ENCODE measurements at regions not wholly inside any gene's neighbourhood (a gene's known extent, or its start where the extent isn't known, plus 50 kb on each side); places are given as distances from the start of the nearest gene placed in this dataset.
A peak's percentile ranks its signal among the peaks of the same experiment; 100 is the strongest.

DNA sequence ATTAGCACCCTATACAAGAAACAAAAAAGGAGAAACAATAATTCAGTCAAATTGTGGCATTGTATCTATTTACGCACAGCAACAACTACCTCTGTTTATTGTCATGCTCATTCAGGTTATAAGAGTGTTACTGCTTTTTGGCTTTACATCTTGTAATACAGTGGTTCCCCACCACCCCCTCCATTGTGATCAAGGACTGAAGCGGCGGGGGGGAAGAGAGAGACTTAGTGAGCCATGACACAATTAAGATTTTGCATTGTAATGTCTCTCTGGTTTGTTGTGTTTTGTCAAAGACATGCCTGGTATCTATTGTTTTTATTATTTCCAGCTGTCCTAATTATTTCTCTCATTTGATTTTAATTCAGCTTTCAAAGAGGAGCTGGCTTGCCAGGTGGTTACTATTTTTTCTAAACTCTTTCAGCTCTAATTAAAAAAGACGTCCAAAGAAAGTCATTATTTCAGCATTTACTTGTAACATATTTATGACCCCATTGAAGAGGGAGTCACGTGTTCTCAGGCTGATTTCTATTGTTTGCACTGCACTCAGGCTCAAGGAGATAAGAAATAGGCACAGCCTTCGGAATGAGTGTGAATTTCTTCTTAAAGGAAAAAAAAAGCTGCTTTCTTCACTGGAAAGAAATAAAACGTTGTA lies 234.4 kb upstream of the TBL1XR1 start:
- no peak for DNase-seq (ENCODE audit: low spot score)

DNA sequence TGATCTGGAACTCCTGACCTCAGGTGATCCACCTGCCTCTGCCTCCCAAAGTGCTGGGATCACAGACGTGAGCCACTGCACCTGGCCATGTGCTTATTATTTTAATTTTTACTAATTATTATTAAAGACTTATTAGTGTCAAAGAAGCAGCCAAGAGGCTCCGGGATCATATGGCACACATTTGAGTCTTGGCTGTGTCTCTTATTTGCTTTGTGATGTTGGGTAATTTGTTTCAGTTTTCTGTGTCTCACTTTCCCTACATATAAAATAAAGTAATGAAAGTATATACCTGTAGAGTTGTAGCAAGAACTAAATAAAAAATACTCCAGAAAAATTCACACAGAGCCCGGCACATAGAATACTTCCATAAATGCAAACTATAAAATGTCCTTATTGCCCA lies 238.0 kb upstream of the TBL1XR1 start:
- no peak for DNase-seq (ENCODE audit: low spot score)

DNA sequence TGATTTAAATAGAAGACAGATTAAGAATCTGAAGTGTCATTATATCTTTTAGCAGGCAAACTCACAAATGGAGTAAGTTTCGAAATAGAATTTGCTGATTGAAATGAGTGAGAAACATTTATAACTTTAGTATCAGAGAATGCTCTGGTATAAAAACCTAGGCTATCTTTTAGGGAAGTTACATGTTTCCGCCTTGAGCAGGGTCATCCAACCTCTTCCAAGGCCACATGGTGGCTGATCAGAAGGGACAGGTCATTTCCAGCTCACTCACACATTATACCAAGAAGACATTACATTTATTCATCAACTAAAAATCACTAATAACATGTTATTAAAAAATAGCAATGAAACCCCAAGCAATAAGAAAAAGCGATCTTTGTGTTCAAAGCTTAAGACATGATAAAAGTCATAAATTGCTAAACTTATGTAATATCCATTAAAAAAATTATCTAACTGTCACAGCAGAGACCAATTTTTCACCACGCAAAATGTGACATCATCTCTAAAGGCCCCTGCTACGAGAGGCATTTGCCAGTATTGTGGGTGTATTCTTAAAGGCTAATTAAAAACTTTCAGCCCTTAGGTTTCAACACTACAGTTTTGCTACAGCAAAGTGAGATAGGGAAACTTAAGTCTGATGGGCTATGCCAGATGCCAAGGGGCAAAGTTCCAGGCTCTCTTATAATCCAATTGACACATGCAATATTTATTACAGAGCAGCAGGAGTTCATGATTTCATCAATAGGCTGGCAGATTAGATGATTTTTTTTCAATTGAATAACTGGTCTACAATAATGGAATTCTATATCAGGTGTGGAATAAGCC lies 240.4 kb upstream of the TBL1XR1 start:
- DNase-seq (ENCODE audit: low spot score) = no peak

DNA sequence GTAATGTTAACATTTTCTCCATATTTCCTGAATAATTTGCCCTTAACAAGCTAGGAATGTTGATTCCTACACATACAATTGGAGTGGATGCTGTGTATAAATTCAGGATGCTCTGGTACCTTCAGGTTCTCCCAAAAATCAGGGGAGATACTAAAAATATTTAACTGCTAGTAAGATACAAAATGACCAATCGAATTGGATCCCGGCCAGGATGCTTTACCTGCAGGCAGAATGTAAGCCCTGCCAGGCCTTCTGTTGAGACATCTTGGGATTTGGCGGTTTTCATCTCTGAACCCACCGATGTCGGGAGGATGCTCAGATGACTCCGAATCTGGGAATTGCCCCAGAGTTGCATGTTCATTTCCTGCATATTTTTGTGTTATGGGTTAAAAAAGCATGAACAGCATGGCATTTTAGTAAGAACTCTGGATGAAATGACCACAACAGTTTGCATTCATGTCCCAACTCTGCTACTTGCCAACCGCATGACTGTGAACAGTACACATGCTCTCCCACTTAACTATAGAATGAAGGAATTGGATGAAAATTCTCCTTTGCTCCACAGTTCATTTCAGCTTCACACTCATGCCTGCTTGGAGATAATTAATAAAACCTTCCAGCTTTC lies 241.4 kb upstream of the TBL1XR1 start:
- DNase-seq (ENCODE audit: low spot score) = no peak

DNA sequence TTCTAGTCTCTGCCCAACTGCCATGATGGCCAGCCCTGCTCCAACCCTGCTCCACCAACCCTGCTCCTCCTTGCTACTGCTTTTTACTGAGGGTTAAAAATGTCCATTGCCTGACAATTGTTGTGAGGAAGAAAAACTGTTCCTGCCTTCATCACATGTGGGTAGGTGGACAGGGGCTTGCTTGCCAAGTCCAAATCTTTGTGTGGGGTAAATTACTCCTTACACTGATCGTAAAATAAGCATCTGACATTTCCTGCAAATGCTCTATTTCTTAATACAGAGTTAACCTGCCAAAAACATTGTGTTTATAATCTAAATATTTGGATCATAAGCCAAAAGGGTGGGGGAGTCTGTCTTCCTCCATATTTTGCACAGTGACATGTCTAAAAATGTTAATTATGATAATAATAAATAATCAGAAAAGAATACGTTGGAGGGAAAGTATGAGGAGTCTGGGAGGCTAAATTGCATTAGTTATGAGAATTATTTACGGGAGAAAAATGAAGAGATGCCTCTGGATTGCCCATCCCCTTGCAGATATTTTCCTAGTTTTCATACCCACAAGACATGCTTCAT lies 242.5 kb upstream of the TBL1XR1 start:
- no peak for DNase-seq (ENCODE audit: low spot score)

DNA sequence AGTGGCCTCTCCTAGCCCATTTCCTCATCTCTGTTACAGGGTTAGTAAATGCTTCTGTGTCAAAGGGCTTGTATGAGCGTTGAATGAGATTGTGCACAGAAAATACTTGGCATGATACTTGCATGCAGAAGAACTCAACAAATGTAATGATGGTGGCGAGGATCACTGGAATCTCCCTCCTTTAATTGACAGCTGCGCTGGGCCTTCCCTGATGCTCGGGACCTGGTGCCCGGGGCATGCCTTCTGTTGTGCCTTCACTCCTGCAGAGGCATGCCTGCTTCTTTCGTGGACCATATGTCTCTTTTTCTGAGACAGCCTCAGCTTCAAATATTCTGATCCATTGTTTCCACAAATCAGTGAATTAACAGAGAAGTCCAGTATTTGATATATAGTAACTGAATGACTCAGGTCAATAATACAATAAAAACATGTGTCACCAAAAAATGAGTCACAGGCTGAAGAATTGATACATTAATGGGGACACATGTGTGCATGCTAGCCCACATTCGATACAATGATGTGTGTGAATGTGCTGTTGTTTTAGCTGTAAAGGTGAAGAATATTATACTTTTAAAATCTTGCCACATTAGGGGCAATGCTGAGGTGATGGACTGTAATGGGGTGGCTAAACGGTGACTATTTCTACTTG lies 243.3 kb upstream of the TBL1XR1 start:
- DNase-seq (ENCODE audit: low spot score) = no peak

DNA sequence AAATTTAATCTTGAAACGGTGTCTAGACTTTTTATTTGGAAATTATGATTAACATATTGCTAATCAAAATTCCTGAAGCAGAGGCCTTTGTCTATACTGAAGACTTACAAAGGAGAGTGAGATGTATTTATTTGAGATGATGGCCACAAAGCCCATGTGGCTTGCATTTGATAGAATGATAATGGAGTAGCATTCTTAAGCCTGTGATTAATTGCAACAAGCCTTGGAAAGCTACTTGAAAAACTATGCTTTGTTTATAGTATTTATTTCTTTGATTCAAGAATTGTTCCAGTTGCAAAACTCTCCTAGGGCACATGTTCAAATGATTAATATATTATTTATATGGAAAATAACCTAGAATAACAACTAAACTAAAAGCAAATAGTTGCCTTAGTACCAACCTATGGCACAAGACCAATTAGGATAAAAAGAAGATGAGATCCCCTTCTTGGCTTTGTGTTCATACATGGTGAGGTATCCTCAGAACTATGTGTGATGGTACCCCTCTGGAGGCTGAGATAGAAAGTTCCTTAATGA lies 244.1 kb upstream of the TBL1XR1 start:
- DNase-seq (ENCODE audit: low spot score) = no peak

DNA sequence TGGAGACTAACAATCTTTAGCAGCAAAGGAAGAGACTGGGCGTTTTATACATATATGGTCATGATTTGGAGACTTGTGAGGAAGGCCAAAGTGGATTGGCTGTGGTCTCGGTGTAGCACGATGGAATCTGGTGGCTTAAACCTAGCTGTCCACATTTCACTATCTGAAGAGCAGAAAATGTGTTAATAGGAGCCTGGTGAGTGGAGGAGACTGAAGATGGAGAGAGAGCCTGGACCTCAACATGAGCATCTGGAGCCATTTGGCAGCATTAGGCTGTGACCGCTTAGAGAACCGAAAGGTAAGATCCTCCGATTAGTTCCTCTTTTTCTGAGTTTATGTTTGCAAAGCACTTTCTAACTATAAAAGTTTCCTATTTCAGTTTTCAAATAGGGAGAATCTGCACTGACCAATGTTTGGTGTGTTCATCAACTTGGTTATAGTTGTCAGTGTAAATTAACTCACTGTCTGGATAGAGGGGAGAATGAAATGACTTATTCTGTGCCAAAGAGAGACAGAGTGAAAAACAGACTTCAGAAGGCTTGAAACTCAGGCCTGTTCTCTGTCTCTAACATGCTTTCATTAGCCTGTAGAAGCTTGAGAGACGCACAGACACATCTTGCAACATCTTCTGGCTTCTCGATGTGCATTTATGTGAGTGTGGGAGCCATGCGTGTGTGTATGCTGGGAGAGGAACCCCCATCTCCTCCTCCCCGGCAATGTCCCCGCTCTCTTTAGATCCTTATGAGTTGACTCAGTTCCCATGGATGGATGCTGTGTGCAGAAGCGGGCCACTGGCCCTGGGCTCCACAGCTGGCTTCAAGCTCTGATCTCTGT lies 244.7 kb upstream of the TBL1XR1 start:
- no peak for DNase-seq (ENCODE audit: low spot score)

DNA sequence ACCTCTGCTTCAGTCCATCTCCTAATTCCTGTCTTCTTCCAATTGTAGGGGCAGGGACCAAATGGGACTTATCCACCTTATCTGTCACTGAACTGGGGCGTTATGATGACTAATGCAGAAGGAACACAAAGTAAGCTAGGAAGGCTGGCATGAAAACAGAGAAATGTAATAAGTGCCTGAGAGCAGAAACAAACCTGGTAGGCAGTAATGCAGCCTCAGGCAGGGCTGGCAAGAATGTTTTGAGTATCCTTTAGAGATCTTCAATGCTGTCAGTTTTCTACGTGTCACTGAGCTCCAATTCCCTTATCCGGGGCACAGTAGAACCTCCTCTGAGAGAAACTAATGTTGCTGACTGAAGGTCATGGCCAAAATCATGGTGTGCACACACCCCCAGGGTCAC lies 246.2 kb upstream of the TBL1XR1 start:
- DNase-seq (ENCODE audit: low spot score) = peak; percentile 78

DNA sequence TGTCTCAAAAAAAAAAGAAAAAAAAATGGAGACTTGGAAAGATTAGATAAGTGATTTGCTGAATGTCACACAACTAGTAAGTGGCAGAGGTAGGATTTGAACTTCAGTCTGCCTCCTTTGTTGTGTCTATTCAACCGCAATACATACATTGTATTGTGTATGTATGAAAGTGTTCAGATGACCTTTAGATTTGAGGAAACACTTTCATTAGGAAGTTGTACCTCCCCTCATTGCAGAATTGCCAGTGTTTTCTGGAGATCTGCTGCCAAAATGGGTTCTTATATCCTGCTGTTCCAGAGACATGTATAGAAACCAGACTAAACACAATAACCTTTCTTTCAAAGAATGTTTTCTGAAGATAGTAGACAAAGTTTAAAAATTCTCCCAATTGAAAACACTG lies 247.4 kb upstream of the TBL1XR1 start:
- DNase-seq (ENCODE audit: low spot score) = no peak

DNA sequence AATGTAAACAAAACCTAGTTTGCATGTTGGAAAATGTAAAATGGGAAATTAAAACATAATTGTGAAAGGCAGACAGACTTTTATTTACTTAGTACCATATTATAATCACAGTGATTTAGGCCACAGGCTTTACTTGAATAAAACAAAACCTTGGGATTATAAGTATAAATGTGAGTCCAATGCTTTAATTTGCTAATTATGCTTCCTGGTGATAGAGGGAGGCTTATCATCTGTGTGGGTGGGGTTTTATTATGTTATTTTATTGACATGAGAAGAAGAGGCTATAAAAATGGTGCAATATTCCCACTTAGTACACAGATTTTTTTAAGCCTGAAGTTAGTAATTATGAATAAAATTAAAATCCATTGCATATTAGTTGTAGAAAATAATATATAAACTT lies 248.3 kb upstream of the TBL1XR1 start:
- DNase-seq (ENCODE audit: low spot score) = no peak

DNA sequence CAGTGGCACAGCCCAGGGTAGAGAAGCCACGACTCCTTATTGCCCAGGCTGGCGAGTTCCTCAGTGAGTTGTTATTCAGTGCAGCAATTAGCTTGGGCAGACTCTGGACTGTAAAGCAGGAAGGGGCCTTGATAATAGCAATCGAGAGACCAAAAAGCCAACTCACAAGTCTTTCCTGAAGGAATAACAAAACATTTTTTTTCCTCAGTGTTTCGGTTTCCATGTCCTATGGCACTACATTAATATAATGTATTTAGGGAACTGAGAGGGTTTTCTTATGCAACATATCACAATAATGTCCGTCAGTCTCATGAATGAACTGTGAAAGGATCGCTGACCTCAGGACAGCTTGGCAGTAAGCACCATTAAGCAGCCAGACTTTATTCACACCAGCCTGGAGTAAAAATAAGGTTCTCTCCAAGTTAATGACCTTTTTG lies 248.9 kb upstream of the TBL1XR1 start:
- no peak for DNase-seq (ENCODE audit: low spot score)

DNA sequence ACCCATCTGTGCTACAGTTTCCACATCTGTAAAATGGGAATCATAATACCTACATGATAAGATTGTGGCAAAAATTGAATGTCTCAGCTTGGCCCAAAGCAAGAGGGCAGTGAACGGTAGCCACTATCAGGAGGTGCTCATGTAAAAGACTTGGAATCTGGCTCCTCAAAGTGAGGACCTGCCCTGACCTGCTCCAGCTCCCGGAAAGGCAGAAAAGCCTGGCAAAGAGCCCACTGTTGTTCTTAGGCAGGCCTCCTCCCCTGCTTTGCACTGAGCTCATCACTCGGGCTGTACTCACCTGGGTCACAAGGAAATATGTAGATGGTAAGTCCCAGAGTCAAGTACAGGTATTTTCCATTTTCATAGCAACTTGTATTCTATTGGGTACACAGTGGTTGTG lies 250.7 kb upstream of the TBL1XR1 start:
- DNase-seq (ENCODE audit: low spot score) = no peak

DNA sequence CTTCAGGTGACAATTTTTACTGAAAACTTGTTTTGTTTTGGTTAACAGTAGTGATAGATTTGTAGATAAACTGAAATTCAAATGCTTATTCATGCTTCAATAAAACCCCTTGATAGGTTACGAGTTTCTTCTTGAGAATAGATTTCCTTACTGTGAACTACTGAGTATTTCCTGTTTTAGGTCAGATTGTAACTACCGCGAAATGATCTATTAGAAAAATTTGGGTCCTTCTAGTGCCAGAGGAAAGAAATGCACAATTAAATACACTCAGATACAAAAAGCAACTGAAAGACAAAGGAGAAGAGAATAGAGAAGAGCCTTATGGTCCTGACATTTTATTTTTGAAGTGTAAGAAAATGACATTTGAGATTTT lies 251.7 kb upstream of the TBL1XR1 start:
- no peak for DNase-seq (ENCODE audit: low spot score)

DNA sequence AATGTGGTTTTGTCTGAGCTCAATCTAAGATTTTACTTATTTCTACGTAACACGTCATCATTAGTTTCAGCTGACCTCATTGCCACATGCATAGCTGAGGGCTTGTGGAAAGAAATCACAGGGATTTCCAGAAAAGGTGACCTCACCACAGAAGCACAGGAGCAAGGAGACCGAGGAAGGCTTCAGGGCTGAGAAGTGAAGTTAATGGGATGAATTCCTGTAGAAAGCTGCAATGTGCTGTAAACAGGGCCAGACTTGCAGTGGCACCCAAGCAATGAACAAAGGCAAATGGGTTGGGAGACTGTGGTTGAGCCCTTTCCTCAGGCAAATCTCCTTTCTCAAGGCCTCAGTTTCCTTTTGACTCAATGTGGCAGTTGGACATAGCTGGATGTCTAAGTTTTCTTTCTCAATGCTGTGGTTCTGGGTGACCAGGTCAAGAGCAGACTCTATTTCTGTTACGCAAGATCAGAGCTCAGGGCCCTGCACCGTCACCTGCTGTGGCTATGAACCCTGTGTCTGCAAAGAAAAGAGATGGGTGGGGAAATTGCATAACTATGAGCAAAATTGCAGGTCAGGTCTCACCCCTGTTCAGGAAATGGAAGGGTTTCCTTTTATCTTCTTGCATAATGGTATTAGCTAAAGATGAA lies 252.2 kb upstream of the TBL1XR1 start:
- peak; percentile 44 for DNase-seq (ENCODE audit: low spot score)

DNA sequence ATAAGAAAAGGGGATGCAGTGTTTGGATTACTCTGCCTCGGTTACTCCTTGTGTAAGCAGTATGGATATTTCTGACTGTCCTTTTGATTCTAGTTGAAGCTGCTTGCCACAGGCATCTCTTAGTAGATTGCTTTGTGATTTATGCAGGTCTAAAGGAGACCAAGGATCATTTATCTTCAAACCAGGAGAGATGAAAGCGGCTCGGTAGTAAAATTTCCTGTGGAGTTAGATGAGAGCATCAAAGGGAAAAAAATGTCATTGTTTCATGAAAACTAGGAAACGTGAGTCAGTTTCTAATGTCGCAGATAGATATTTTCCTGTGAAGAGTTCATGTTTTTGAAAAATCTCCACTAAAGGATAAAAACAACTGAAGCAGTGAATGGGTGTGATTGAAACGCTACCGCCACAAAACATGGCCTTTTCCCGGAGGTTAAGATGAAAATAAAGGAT lies 254.0 kb upstream of the TBL1XR1 start:
- DNase-seq (ENCODE audit: low spot score) = peak; percentile 46

DNA sequence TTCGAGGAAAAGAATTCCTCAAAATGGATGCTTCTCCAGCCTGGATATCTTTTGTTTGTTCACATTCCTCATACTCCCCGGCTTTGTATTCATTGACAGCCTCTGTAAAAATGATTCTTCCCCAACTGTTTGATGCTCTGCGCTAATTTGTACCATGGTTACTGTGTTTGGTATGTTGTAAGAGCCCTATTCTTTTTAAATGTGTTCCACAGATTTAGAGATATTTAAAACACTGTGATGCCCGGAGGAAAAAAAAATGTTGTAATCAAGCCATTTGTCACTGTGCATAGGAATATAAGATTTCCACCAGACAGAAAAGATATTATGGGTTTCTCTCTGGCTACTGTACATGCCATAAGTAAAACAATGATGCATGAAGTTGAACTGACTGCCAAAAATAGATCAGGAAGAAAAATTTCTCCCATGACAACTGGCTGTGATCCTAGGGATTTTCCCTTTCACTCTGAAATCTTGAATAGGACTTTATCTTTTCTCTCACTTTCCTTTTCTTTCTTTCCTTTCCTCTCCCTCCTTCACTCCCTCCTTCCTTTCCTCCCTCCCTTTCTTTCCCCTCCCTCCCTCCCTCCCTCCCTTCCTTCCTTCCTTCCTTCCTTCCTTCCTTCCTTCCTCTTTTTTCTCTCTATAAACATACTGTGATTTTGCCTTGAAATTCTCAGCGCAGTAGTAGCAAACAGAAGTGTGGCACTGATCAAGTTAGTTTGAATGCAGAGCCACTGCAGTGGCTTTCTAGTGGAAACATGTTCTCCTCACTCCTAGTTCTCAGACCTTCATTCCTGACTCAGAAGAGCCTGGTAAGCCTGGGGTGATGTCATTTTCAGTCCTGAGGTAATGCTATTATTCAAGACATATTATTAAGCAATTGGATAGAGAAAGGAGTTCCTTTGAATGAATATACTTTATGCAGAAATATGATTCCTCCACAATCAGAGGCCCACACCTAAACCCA lies 254.9 kb upstream of the TBL1XR1 start:
- peak; percentile 59 for DNase-seq (ENCODE audit: low spot score)

DNA sequence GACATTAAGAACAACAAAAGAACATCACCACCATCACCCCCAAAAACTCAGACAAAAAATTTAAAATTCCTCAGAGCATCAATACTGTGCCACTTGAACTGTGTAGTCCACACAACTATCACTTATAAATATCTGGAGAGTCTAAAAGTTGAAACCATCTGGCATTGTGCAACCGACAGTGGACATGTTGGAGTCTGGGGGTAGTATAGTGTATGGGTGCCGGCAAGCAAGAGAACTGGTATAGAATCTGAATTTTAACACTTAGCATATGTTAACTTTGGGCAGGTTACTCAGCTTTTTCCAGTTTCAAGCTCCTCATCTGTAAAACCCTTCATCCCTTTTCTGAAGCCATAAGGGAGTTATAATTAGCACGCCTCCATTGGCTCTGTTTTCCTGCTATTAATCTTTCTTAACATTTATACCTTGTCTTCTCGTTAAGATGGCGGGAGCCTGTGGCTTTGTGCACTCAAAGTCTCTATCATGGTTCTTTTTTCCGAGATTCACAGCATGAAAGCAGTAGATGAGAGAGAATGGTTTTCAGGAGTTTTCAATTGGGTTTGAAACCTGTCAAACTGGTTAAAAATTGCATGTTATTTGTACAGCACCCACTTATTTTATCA lies 255.7 kb upstream of the TBL1XR1 start:
- DNase-seq (ENCODE audit: low spot score) = no peak

DNA sequence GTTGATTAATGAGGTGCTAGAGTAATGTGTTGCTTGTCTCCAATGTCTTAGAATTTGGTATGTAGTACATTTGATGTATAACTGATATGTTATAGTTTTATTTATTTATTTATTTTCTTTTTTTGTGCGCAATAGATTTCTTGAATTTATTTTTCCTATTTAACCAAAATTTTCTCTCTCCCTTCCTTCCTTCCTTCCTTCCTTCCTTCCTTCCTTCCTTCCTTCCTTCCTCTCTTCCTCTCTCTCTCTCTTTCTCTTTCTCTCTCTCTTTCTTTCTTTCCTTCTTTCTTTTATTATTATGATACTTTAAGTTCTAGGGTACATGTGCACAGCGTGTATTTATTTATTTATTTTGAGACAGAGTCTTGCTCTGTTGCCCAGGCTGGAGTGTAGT lies 256.2 kb upstream of the TBL1XR1 start:
- no peak for DNase-seq (ENCODE audit: low spot score)

Measured in A172 (cell line).